Epidermal melanocyte (primary cell): ENCODE measurements at regions not wholly inside any gene's neighbourhood (a gene's known extent, or its start where the extent isn't known, plus 50 kb on each side); places are given as distances from the start of the nearest gene placed in this dataset.

Source experiments
- DNase-seq: peaks from one replicate; pipeline ENCODE4 v3.0.0; 2011; ENCODE audit warnings: low spot score; ENCODE audit not compliant: insufficient read length

DNA sequence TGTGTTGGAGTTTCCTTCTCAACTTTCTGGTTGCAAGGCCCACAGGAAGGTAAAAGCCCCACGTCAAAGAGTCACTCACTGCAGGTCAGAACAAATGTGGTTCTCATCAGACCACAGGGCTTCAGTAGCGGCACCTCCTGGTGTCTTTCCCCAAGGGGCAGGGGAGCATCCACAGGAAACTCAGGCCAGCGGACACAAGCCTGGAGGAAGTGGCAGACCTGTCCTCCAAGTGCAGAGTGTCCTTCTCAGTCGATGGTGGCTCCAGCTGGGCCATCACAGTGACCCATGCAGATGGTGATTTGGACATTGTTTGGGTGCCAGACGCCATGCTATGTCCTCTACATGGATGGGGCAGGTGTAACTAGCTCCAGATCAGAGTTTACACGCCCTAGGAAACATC is 84.9 kb downstream of the ACKR3 start:
- DNase-seq: no peak

DNA sequence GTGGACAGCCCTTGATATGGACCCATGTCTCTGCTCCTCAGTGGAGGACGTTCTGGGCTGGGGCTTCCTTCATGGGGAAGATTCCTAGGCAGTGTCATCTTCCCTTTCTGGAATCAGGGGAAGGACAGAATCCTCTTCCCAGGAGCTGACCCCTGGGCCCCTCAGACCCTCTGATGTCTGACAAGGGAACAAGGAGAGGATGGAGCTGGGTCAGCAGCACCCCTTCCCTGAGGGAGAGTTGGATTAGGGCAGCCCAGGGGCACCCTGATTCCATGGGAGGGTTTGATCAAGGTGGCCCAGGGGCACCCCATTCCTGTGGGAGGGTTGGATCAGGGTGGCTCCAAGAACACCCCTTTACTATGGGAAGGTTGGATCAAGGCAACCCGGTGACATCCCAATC is 86.5 kb downstream of the ACKR3 start:
- no peak for DNase-seq

GRCh38 chr2:236656721-236657120 is 87.1 kb downstream of the ACKR3 start:
- no peak for DNase-seq

DNA sequence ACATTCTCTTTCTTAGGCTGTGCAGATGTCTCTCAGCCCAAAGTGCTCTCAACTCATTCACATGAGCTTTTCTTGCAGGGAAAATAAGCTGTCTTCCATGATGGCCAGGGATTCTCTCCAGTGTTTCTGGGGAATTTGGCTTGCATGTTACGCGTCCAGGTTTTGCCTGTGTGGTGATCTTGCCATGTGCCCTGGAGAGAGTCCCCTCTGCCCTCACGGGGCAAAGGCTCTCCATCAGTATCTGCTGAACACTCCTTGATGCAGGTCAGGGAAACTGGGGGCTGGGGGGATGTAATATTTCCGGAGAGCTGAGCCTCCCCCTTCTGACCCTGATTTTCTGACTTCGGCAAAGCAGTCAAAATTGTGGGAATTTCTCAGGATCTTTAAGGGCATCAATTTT is 87.6 kb downstream of the ACKR3 start:
- no peak for DNase-seq

GRCh38 chr2:236657801-236658200 is 88.2 kb downstream of the ACKR3 start:
- DNase-seq: no peak

- DNase-seq: no peak
Observed at GRCh38 chr2:236658974-236659757, 89.5 kb downstream of the ACKR3 start.

DNA sequence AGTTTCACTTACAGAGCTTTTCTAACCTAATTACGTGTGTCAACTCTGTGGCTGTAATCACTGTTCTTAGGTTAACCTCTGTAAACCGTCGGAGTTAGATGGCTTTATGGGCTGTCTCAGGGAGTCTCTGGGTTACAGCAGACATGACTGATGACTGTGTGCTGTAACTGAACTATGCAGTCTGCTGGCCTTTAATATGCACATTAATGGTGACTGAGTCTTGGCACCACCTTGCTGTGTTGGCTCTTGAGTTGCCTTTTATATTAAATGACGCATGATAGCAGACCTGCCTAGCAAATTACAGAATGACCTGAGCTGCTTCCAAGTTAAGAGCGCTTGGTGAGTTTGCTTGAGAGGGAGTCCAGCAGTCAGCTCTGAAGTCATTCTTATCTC is 90.1 kb downstream of the ACKR3 start:
- DNase-seq: no peak

- DNase-seq: no peak
Observed at GRCh38 chr2:236661061-236661761, 91.6 kb downstream of the ACKR3 start.

- DNase-seq: no peak
Observed at GRCh38 chr2:236661762-236662110, 92.1 kb downstream of the ACKR3 start.

GRCh38 chr2:236662231-236663185 is 92.9 kb downstream of the ACKR3 start:
- DNase-seq: no peak

GRCh38 chr2:236663287-236664101 is 93.9 kb downstream of the ACKR3 start:
- no peak for DNase-seq

DNA sequence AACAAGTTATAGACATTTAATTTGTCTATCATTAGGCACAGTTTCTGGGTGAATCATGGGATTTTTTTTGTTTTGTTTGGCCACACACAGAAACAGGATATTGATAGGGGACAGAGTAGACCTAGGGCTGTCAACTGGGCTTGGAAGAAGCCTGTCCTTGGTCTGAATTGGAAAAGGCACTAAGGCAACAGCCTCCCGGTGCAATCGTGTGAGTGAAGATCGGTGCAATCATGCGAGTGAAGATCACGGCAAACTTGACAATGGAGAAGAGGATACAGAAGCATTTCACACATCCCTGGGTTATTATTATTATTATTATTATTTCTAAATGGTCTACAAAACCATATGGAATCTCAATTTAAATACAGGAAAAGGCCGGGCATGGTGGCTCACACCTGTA is 94.5 kb downstream of the ACKR3 start:
- no peak for DNase-seq

DNA sequence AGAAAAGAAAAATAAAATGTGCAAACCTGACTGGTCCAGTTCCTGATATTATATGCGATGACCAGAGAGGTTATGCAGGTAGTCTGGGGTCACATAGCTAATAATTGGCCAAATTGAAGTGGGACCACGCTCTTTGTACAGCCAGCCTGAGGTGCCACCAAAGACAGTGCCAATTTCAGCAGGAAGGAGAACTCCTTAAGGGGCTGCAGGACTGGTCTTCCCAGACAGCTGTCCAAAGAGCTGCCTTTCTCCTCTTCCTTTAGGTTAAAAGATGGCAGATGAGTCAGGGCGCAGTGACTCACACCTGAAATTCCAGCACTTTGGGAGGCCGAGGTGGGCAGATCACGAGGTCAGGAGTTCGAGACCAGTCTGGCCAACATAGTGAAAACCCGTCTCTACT is 95.5 kb downstream of the ACKR3 start:
- no peak for DNase-seq

DNA sequence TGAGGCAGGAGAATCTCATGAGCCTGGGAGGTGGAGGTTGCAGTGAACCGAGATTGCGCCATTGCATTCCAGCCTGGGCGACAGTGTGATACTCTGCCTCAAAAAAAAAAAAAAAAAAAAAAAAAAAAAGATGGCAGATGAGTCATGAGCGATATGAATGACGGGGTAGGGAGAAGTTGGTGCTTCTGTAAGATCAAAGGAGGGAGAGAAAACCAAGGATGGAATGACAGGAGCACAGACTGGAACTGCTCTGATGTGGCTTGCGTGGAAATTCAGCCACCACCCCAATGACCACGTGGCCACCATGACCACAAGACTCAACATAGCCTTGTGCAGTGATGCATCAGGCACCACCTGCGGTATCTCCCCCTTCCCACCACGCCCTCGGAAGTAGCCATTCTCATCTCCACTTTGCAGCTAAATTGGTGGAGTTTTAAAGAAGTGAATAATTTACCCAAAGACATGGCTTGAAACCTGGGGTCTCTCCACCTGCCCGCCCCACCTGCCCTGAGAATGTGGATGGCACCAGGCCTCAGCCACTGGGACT is 96.0 kb downstream of the ACKR3 start:
- DNase-seq: no peak

DNA sequence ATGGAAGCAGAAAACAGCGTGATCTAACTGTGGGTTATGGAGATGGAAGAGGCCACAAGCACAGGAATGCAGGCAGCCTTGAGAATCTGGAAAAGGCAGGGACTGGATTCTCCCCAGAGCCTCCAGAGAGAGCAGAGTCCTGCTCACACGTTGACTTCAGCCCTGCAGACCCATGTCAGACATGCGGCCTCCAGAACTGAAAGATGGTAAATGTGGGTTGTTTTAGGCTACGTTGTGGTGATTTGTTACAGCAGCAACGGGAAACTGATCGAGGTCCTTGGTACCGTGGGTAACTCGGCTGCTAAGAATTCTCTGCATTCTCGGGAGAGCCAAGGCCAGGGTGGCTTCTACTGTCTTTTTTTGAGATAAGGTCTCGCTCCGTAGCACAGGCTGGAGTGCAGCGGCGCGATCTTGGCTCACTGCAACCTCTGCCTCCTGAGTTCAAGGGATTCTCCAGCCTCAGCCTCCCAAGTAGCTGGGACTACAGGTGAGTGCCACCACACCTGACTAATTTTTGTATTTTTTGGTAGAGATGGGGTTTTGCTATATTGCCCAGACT is 97.1 kb downstream of the ACKR3 start:
- no peak for DNase-seq

- no peak for DNase-seq
Observed at GRCh38 chr2:236667526-236667925, 97.9 kb downstream of the ACKR3 start.

- no peak for DNase-seq
Observed at GRCh38 chr2:236668531-236668969, 98.9 kb downstream of the ACKR3 start.

DNA sequence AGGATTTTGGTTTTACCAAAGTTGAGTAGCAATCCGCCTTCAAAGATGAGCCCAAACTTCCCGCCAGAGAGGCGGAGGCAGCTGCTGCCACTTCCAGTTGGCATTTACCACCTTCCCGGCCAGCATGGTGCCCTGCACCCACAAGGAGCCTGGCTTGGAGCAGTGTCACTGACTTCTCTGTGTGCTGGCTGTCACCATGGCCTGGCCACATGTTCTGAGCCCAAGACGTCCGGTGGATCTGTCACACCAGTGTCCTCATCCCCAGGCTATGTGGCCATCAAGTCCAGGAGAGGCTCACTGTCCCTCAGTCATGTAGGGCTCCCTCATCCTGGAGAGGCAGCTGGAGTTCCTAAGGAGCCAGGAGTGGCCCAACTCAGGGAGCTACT is 100.6 kb downstream of the ACKR3 start:
- DNase-seq: no peak

DNA sequence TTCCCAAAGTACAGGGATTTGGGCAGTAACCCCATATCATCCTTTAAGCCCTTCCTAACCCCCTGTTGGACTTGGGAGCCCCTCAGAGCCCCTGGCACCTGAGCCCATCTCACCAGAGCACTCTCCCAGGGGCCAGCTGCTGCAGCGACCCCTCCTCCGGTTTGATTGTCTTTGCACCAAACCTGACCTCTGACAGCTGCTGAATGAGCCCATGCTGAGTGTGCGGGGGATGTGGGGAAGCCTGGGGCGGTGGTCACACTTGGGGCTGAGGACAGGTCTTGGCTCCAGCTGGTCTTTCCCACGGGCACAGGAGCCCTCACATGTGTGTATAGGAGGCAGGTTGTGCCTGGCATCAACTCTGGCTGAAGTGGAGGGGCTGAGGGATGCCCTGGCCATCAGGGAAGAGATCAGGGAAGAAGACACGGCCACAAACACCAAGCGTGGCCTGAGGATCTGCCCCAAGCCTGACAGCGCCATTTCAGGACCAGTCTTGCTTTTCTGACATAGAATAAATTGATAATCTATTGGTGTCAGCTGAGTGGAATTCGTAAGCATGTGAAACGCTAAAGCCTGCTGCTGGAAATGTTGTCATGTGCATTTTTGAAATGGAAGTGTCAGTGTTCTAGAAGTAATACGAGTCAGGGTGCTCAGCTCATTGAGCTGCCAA is 102.4 kb downstream of the ACKR3 start:
- DNase-seq: no peak

DNA sequence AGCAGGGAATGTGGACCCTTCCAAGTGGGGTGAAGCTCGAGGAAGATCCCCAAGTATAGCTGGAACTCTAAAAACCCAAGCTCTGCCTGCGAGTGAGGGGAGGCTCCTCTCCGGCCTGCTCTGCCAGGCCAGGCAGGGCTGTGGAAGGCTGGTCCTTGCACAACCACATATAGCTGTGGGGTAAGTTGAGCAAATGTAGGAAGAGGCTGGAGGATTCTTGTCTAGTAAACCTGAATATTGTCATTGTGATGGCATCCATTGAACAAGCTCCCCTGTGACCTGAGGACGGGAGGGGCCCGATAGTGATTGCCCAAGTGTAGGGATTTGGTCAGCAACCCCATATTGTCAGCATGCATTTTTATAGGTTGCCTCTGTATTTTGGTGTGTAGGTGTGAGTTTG is 103.0 kb downstream of the ACKR3 start:
- DNase-seq: no peak
